SK-N-MC (cell line): ENCODE measurements at regions not wholly inside any gene's neighbourhood (a gene's known extent, or its start where the extent isn't known, plus 50 kb on each side); places are given as distances from the start of the nearest gene placed in this dataset.

Source experiments
- EZH2 ChIP-seq: fragments of 200-600 bp; sonication (generic); IDR thresholded peaks from one replicate; pipeline ENCODE4 v1.6.1; 2017; ENCODE audit warnings: antibody characterized with exemption
- FOXP2 ChIP-seq: optimal IDR thresholded peaks from 2 replicates; pipeline ENCODE3; 2011; ENCODE audit warnings: mild to moderate bottlenecking, moderate library complexity; ENCODE audit not compliant: insufficient read depth; ENCODE audit errors: extremely low read length, control extremely low read depth
- POLR2AphosphoS5 ChIP-seq: IDR thresholded peaks from 2 replicates; pipeline ENCODE4 v1.6.1; 2012; ENCODE audit warnings: mild to moderate bottlenecking, low read depth, low read length, borderline replicate concordance

DNA sequence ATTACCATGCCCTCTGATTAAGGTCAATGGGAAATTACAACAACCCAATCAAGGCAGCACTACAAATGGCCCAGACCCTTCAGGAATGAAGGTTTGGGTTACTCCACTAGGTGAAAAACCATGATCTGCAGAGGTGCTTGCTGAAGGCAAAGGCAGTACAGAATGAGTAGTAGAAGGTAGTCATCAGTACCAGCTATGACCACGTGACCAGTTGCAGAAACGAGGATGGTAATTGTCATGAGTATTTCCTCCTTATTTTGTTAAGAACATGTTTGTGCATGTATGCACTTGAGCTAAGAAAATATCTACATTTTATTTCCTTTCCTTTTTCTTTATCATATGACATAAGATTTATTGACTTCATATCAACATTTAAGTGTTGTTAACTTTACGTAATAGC lies 607.1 kb downstream of the KCNT2 start:
- TF ChIP-seq EZH2 = no peak
- TF ChIP-seq POLR2AphosphoS5 = no peak
- no peak for TF ChIP-seq FOXP2
